Astrocyte (in vitro differentiated cells and primary cell): ENCODE measurements at regions not wholly inside any gene's neighbourhood (a gene's known extent, or its start where the extent isn't known, plus 50 kb on each side); places are given as distances from the start of the nearest gene placed in this dataset.

Experiments used
- DNase-seq: peaks from one replicate; pipeline ENCODE4 v3.0.0-alpha.2; 2010; ENCODE audit warnings: low read depth
- FAIRE-seq: peaks from 2 replicates; lab custom pipeline; 2011; peaks lifted over from hg19 to GRCh38; lab: Jason Lieb, UNC
- H2AFZ ChIP-seq: 2 replicates; pipeline ENCODE4 v1.6.0; 2012; ENCODE audit warnings: low read depth, low read length, inconsistent platforms
- H3K27ac ChIP-seq: 2 replicates; pipeline ENCODE4 v1.5.1; 2011; ENCODE audit warnings: low read depth, low read length, inconsistent platforms
- H3K27me3 ChIP-seq: 2 replicates; pipeline ENCODE4 v1.6.0; 2011; ENCODE audit warnings: low read length, inconsistent platforms; ENCODE audit not compliant: insufficient read depth
- H3K36me3 ChIP-seq: 2 replicates; pipeline ENCODE4 v1.5.1; 2011; ENCODE audit warnings: low read length, inconsistent platforms; ENCODE audit not compliant: insufficient read depth
- H3K4me1 ChIP-seq: 2 replicates; pipeline ENCODE4 v1.5.1; 2011; ENCODE audit warnings: low read length, inconsistent platforms; ENCODE audit not compliant: insufficient read depth
- H3K4me2 ChIP-seq: 2 replicates; pipeline ENCODE4 v1.6.0; 2012; ENCODE audit warnings: low read length, inconsistent platforms
- H3K4me3 ChIP-seq: 2 replicates; pipeline ENCODE4 v1.5.1; 2011; ENCODE audit warnings: low read depth, mild to moderate bottlenecking, low read length, inconsistent platforms; ENCODE audit not compliant: insufficient read depth
- H3K79me2 ChIP-seq: 2 replicates; pipeline ENCODE4 v1.6.0; 2012; ENCODE audit warnings: mild to moderate bottlenecking, low read length, inconsistent platforms; ENCODE audit not compliant: insufficient read depth
- H3K9ac ChIP-seq: 2 replicates; pipeline ENCODE4 v1.6.0; 2012; ENCODE audit warnings: mild to moderate bottlenecking, low read length, inconsistent platforms
- H3K9me3 ChIP-seq: 2 replicates; pipeline ENCODE4 v1.5.1; 2012; ENCODE audit warnings: low read depth, mild to moderate bottlenecking, low read length, inconsistent platforms; ENCODE audit not compliant: insufficient read depth
- H4K20me1 ChIP-seq: 2 replicates; pipeline ENCODE4 v1.6.0; 2012; ENCODE audit warnings: low read length, inconsistent platforms; ENCODE audit not compliant: insufficient read depth
- H3K27ac Mint-ChIP-seq: one replicate; pipeline ENCODE4 v1.8.0; 2021; ENCODE audit warnings: mild to moderate bottlenecking, mixed read lengths; ENCODE audit not compliant: unreplicated experiment
- H3K27me3 Mint-ChIP-seq: one replicate; pipeline ENCODE4 v1.8.0; 2021; ENCODE audit warnings: low read depth, mixed read lengths; ENCODE audit not compliant: unreplicated experiment
- H3K36me3 Mint-ChIP-seq: one replicate; pipeline ENCODE4 v1.8.0; 2021; ENCODE audit warnings: low read depth, mixed read lengths; ENCODE audit not compliant: unreplicated experiment
- H3K4me1 Mint-ChIP-seq: one replicate; pipeline ENCODE4 v1.8.0; 2021; ENCODE audit warnings: low read depth, mixed read lengths; ENCODE audit not compliant: unreplicated experiment
- H3K4me3 Mint-ChIP-seq: one replicate; pipeline ENCODE4 v1.8.0; 2021; ENCODE audit warnings: mild to moderate bottlenecking, moderate library complexity, mixed read lengths; ENCODE audit not compliant: unreplicated experiment
- H3K9me3 Mint-ChIP-seq: one replicate; pipeline ENCODE4 v1.8.0; 2021; ENCODE audit warnings: mild to moderate bottlenecking, mixed read lengths; ENCODE audit not compliant: unreplicated experiment
- EZH2 ChIP-seq: IDR thresholded peaks from 2 replicates; pipeline ENCODE4 v1.6.1; 2012; ENCODE audit warnings: mild to moderate bottlenecking, low read length, inconsistent platforms; ENCODE audit not compliant: insufficient read depth
- TF ChIP-seq, protein P1 (sequence below): IDR thresholded peaks from 2 replicates; pipeline ENCODE4 v1.5.1; 2011; ENCODE audit warnings: low read depth, mild to moderate bottlenecking, inconsistent platforms, low read length, moderate library complexity; ENCODE audit not compliant: insufficient read depth

DNA sequence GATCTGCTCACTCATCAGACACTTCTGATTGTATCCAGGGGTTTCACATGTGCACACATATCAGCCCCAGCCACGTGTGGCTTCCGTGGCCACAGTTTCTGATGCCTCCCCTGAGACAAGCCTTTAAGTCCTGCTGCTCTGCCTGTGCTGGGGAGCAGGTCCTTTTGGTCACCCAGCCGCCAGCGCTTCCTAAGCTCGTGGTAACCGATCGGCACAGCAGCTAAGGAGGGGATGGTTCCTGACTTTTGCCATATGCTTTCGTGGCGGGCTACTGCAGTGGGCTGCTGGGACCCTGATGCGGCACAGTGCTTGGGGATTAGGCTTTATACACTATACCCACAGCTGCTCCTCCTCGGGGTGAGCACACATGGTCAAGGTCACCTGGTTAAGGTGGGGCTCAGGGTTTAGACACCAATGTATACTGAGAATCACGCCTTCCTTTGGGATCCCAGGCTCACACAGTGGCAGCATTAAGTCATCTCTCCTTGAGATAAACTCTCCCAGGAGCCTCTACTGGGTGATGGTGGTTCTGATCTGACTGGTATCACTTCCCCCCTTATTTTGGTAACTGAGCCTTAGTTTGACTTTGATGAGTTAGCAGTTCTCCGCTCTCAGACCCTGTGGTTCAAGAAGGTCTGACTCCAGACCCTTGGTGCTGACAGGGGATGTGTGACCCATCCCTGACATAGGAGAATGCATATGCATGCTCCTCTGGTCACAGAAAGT, 85.9 kb upstream of the KCNG1 start:
- no peak overlapping the region for H3K4me3 Mint-ChIP-seq
- DNase-seq (no peak), FAIRE-seq (no peak)
- TF ChIP-seq, protein P1, sequence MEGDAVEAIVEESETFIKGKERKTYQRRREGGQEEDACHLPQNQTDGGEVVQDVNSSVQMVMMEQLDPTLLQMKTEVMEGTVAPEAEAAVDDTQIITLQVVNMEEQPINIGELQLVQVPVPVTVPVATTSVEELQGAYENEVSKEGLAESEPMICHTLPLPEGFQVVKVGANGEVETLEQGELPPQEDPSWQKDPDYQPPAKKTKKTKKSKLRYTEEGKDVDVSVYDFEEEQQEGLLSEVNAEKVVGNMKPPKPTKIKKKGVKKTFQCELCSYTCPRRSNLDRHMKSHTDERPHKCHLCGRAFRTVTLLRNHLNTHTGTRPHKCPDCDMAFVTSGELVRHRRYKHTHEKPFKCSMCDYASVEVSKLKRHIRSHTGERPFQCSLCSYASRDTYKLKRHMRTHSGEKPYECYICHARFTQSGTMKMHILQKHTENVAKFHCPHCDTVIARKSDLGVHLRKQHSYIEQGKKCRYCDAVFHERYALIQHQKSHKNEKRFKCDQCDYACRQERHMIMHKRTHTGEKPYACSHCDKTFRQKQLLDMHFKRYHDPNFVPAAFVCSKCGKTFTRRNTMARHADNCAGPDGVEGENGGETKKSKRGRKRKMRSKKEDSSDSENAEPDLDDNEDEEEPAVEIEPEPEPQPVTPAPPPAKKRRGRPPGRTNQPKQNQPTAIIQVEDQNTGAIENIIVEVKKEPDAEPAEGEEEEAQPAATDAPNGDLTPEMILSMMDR = no peak
- no peak for TF ChIP-seq EZH2
- Histone ChIP-seq H3K4me1 (no peaks in the 10 kb centered on the region), H3K27ac (no peak overlapping the region), H3K9me3 (no peaks in the 10 kb centered on the region), H3K79me2 (no peaks in the 10 kb centered on the region), H2AFZ (no peak overlapping the region), H4K20me1 (no peaks in the 10 kb centered on the region), H3K4me3 (no peak overlapping the region), H3K36me3 (no peaks in the 10 kb centered on the region), H3K4me2 (no peak overlapping the region), H3K27me3 (peaks cover 43% of the 10 kb centered on the region), H3K9ac (no peak overlapping the region)
- peaks cover 67% of the 10 kb centered on the region for H3K27me3 Mint-ChIP-seq
- peaks cover 1% of the 10 kb centered on the region for H3K9me3 Mint-ChIP-seq
- no peak overlapping the region for H3K27ac Mint-ChIP-seq
- H3K4me1 Mint-ChIP-seq = no peaks in the 10 kb centered on the region
- H3K36me3 Mint-ChIP-seq = peaks cover 2% of the 10 kb centered on the region

DNA sequence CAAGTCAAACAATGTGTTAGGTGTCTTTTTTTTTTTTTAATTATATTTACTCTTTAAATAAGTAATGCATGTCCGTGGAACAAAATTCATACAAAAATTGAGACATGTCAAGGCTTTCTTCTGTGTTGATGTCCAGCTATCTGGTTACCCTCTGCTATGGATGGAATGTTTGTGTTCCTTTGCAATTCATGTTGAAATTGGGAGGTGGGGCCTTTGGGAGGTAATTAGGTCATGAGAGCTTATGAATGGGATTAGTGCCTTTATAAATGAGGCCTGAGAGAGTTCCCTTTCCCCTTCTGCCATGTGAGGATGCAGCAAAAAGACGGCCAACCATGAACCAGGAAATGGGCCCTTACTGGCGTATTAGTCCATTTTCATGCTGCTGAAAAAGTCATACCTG, 83.1 kb upstream of the KCNG1 start:
- FAIRE-seq (no peak), DNase-seq (no peak)
- H3K27me3 ChIP-seq = peaks cover 38% of the 10 kb centered on the region
- H3K27me3 Mint-ChIP-seq = peaks cover 59% of the 10 kb centered on the region
- H3K4me1 ChIP-seq = no peaks in the 10 kb centered on the region
- H3K4me2 ChIP-seq = no peak overlapping the region
- H2AFZ ChIP-seq = no peak overlapping the region
- peaks cover 10% of the 10 kb centered on the region for H3K9me3 Mint-ChIP-seq
- H3K9me3 ChIP-seq = no peaks in the 10 kb centered on the region
- no peaks in the 10 kb centered on the region for H3K79me2 ChIP-seq
- H3K27ac Mint-ChIP-seq = no peak overlapping the region
- H3K4me1 Mint-ChIP-seq = peaks cover 2% of the 10 kb centered on the region
- H3K36me3 Mint-ChIP-seq = peaks cover 2% of the 10 kb centered on the region
- TF ChIP-seq, protein P1 = no peak
- no peak for TF ChIP-seq EZH2
- H3K9ac ChIP-seq = no peak overlapping the region
- no peaks in the 10 kb centered on the region for H3K36me3 ChIP-seq
- no peaks in the 10 kb centered on the region for H4K20me1 ChIP-seq
- H3K4me3 Mint-ChIP-seq = no peak overlapping the region
- no peak overlapping the region for H3K27ac ChIP-seq
- H3K4me3 ChIP-seq = no peak overlapping the region
